ENCODE measurements at regions not wholly inside any gene's neighbourhood (a gene's known extent, or its start where the extent isn't known, plus 50 kb on each side); places are given as distances from the start of the nearest gene placed in this dataset.
"Not testable (repeated sequence)": the region's sequence is repeated elsewhere in the genome, so short reads cannot be mapped to it uniquely, and the experiment has no call there.

DNA sequence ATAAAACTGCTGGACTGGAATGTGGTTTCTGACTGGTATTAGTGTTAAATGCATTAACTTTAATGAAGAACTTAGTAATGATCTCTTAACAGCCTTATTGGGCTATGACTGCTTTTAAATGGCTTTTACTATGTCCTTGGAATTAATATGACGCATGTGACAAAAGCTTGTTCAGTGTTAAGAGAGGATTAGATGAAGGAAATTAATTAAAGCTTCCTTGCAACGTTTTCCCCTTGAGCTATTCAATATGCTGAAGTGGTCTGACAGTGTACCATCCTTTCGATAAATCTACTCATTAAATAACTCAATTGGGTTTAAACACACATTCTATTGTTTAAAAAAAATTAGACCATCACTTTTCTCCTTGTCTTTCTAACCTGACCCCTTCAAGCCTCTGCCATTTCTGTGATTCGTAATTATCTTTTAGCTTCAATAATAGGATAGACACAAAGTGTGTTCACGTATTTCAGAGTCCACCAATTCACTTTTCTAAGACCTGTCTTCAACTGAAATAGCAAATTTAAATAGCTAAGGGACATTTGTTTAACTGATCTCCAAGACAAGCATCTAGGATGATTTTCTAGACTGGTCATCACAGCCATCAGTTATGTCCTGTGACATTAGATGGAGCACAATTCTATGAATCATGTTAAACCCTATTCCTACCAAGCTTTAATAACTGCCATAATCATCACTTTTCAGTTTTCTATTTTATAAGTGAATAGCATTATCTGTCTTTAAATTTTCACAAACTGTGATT, 1258.0 kb upstream of the CDH9 start:
- no peaks in the 10 kb centered on the region for H3K27me3 ChIP-seq (replicated peaks)
- H3K36me3 ChIP-seq = no peaks in the 10 kb centered on the region
- no peak overlapping the region for H3K27ac ChIP-seq
- H3K4me1 ChIP-seq (replicated peaks) = no peaks in the 10 kb centered on the region
- H3K9me3 ChIP-seq (replicated peaks) = no peaks in the 10 kb centered on the region
- no peak for DNase-seq (ENCODE audit: low read depth in 1 of 2, low spot score in 2 of 2)
- no peak overlapping the region for H3K4me3 ChIP-seq

DNA sequence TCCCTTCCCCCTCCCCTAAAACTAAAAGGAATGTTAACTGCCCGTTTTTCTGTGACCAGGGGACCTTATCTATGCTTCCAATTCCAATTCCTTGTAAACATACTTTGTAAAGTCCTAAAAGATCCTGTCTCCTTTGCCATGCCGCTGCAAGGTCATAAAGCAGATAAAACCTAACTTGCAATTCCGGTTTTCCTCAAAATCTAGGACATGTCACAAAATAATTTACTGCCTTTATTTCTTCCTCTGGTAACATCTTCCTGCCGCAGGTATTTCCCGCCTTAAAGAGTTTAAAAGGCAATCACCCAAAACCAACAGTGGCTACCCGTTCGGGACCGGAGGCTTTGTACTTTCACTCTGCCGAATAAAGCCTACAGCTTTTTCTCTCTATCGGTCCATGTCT, 1248.6 kb upstream of the CDH9 start:
- H3K4me3 ChIP-seq; H3K9me3 ChIP-seq (replicated peaks); H3K36me3 ChIP-seq; H3K4me1 ChIP-seq (replicated peaks); H3K27ac ChIP-seq; H3K27me3 ChIP-seq (replicated peaks); DNase-seq (ENCODE audit: low read depth in 1 of 2, low spot score in 2 of 2): not testable (repeated sequence)

DNA sequence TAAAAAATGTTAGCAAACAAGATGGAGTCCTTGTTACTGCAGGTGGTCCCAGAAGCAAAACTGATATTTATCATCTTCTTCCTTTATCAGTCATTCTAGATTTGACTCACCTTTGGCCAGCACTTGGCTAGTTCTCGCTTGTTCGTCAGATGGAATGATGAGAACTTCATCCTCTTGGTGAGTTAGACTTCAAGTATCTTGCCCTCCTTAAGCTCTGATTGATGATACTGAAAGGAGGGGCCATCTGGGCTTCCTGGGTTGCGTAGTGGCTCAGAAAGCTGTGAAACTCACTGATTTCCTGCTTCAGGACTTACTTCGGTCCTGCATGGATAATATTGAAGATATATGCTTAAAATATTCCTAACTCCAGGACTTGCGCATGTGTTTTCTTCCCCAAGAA, 1248.2 kb upstream of the CDH9 start:
- DNase-seq (ENCODE audit: low read depth in 1 of 2, low spot score in 2 of 2) = no peak
- H3K4me3 ChIP-seq = no peak overlapping the region
- H3K27me3 ChIP-seq (replicated peaks) = no peaks in the 10 kb centered on the region
- no peaks in the 10 kb centered on the region for H3K9me3 ChIP-seq (replicated peaks)
- H3K27ac ChIP-seq = no peak overlapping the region
- no peaks in the 10 kb centered on the region for H3K36me3 ChIP-seq
- H3K4me1 ChIP-seq (replicated peaks) = no peaks in the 10 kb centered on the region

- H3K4me1 ChIP-seq (replicated peaks) = no peaks in the 10 kb centered on the region
- no peaks in the 10 kb centered on the region for H3K27me3 ChIP-seq (replicated peaks)
- DNase-seq (ENCODE audit: low read depth in 1 of 2, low spot score in 2 of 2) = no peak
- H3K27ac ChIP-seq = no peak overlapping the region
- no peaks in the 10 kb centered on the region for H3K9me3 ChIP-seq (replicated peaks)
- H3K36me3 ChIP-seq = no peaks in the 10 kb centered on the region
- H3K4me3 ChIP-seq = no peak overlapping the region
Measured at GRCh38 chr5:28284788-28285187, 1246.4 kb upstream of the CDH9 start.

DNA sequence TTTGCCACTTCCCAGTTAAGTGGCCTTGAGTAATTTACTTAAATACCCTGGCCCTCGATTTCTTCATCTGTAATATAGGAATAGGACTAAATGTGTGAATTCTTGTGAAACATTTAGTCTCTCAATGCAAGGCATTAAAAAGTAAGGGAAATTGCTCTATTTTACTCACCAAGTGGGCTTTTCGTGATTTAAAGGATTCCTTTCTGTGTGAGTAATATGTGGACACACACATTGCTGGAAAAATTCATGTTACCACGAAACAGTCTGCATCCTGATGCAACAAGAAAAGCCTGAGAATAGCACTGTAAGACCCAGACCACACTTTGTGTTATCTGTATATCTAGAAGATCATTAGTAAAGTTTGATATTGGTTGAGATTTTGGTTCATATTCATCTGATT, 1243.0 kb upstream of the CDH9 start:
- Histone ChIP-seq H3K9me3 (replicated peaks) (no peaks in the 10 kb centered on the region), H3K4me3 (no peak overlapping the region), H3K27me3 (replicated peaks) (no peaks in the 10 kb centered on the region), H3K4me1 (replicated peaks) (no peaks in the 10 kb centered on the region), H3K36me3 (no peaks in the 10 kb centered on the region), H3K27ac (no peak overlapping the region)
- DNase-seq (ENCODE audit: low read depth in 1 of 2, low spot score in 2 of 2) = no peak

- Histone ChIP-seq H3K27me3 (replicated peaks) (no peaks in the 10 kb centered on the region), H3K9me3 (replicated peaks) (no peaks in the 10 kb centered on the region), H3K4me1 (replicated peaks) (no peaks in the 10 kb centered on the region), H3K27ac (no peak overlapping the region), H3K4me3 (no peak overlapping the region), H3K36me3 (no peaks in the 10 kb centered on the region)
- DNase-seq (ENCODE audit: low read depth in 1 of 2, low spot score in 2 of 2) = no peak
Measured at GRCh38 chr5:28275931-28276330, 1237.5 kb upstream of the CDH9 start.

GRCh38 chr5:28269978-28270377, 1231.6 kb upstream of the CDH9 start:
- no peak overlapping the region for H3K4me3 ChIP-seq
- H3K36me3 ChIP-seq = no peaks in the 10 kb centered on the region
- DNase-seq (ENCODE audit: low read depth in 1 of 2, low spot score in 2 of 2) = no peak
- H3K9me3 ChIP-seq (replicated peaks) = no peaks in the 10 kb centered on the region
- no peaks in the 10 kb centered on the region for H3K4me1 ChIP-seq (replicated peaks)
- H3K27me3 ChIP-seq (replicated peaks) = no peaks in the 10 kb centered on the region
- no peak overlapping the region for H3K27ac ChIP-seq

- no peak for DNase-seq (ENCODE audit: low read depth in 1 of 2, low spot score in 2 of 2)
- H3K4me3 ChIP-seq = no peak overlapping the region
- no peaks in the 10 kb centered on the region for H3K36me3 ChIP-seq
- H3K9me3 ChIP-seq (replicated peaks) = no peaks in the 10 kb centered on the region
- no peaks in the 10 kb centered on the region for H3K4me1 ChIP-seq (replicated peaks)
- H3K27ac ChIP-seq = no peak overlapping the region
- no peaks in the 10 kb centered on the region for H3K27me3 ChIP-seq (replicated peaks)
Measured at GRCh38 chr5:28265877-28266276, 1227.5 kb upstream of the CDH9 start.

GRCh38 chr5:28254846-28255245, 1216.5 kb upstream of the CDH9 start:
- Histone ChIP-seq H3K9me3 (replicated peaks) (no peaks in the 10 kb centered on the region), H3K36me3 (no peaks in the 10 kb centered on the region), H3K27me3 (replicated peaks) (no peaks in the 10 kb centered on the region), H3K4me1 (replicated peaks) (no peaks in the 10 kb centered on the region), H3K27ac (no peak overlapping the region), H3K4me3 (no peak overlapping the region)
- no peak for DNase-seq (ENCODE audit: low read depth in 1 of 2, low spot score in 2 of 2)

DNA sequence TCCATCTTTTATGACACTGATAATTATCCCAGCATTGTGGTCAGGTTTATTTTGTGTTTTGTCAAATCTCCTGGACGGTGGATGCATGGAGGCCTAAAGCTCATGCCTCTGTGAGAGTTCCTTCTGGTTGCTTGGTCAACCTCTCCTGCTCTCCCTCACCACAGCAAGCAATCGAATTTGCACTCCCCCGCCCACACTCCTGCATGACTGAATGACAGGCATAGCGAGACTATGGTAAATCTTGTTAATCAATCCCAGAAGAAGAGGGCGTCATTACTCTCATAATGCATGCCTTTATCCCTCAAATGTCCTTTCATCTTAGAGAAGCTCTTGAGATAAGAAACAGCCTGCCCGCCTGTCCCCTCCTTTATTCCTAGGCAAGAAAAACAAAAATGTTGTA, 1215.0 kb upstream of the CDH9 start:
- Histone ChIP-seq H3K27ac (no peak overlapping the region), H3K4me1 (replicated peaks) (no peaks in the 10 kb centered on the region), H3K9me3 (replicated peaks) (no peaks in the 10 kb centered on the region), H3K4me3 (no peak overlapping the region), H3K36me3 (no peaks in the 10 kb centered on the region), H3K27me3 (replicated peaks) (no peaks in the 10 kb centered on the region)
- no peak for DNase-seq (ENCODE audit: low read depth in 1 of 2, low spot score in 2 of 2)

DNA sequence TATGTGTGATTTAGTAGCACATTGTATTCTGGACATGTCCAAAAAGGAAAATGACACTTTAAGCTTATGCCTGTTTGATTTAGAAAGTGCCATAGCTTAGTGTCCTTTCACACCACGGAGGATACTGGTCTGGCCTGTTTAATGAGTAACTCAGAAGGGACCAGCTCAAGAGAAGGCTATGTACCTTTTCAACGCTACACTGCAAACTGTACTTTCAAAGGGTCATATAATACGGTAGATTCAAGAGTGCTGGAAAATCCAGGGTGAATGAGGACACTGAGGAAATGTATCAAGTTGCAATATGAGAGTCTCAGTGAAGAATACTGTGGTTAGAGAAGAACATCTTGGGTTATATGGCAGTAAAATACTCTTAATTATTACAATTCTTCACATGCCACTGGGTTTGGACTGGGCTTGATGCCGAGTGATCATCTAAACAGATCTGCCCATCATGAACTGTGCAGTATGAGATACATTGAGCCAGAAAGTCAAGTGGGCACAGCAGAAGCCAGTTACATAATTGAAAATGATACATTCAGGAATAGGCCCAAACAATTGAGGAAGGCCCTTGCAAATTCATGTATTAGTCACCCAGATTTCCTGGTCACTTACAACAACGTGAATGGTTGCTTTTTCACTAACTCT, 1211.5 kb upstream of the CDH9 start:
- Histone ChIP-seq H3K9me3 (replicated peaks) (no peaks in the 10 kb centered on the region), H3K36me3 (no peaks in the 10 kb centered on the region)

DNA sequence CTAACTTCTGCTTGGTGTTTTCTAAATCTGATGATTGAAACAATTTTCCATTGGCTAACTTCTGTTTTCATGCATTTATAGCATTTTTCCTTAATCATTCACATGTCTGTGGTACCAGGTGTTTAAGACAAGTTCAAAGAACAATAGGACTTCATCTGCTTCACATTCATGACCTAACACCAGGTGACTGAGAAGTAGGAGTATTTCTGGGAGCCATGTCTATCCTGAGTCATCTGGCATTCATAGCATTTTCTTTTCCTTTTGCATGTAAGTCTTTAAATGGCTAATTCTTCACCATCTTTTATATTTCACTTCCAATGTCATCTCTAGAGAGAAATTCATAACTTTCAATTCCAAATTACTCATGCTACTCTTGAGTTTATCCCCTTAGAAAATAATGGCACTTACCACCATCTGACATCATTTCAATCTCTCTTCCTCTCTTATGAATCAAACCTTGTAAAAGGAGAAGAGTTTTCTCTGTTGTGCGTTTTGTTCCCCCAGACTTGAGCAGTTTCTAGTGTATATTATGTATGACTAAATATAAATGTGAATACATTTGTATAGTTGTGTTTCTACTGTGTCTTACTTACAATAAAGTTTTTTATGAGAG, 1196.1 kb upstream of the CDH9 start:
- no peaks in the 10 kb centered on the region for H3K36me3 ChIP-seq
- no peak overlapping the region for H3K4me3 ChIP-seq
- H3K4me1 ChIP-seq (replicated peaks) = no peaks in the 10 kb centered on the region
- no peaks in the 10 kb centered on the region for H3K9me3 ChIP-seq (replicated peaks)
- DNase-seq (ENCODE audit: low read depth in 1 of 2, low spot score in 2 of 2) = no peak
- no peak overlapping the region for H3K27ac ChIP-seq
- H3K27me3 ChIP-seq (replicated peaks) = no peaks in the 10 kb centered on the region

More for the DNA sequence above, 1211.5 kb upstream of the CDH9 start:
- DNase-seq (ENCODE audit: low read depth in 1 of 2, low spot score in 2 of 2) = no peak
- Histone ChIP-seq H3K27ac (no peak overlapping the region), H3K27me3 (replicated peaks) (no peaks in the 10 kb centered on the region), H3K4me1 (replicated peaks) (no peaks in the 10 kb centered on the region), H3K4me3 (no peak overlapping the region)

GRCh38 chr5:28226407-28226806, 1188.0 kb upstream of the CDH9 start:
- DNase-seq (ENCODE audit: low read depth in 1 of 2, low spot score in 2 of 2) = no peak
- H3K4me3 ChIP-seq = no peak overlapping the region

DNA sequence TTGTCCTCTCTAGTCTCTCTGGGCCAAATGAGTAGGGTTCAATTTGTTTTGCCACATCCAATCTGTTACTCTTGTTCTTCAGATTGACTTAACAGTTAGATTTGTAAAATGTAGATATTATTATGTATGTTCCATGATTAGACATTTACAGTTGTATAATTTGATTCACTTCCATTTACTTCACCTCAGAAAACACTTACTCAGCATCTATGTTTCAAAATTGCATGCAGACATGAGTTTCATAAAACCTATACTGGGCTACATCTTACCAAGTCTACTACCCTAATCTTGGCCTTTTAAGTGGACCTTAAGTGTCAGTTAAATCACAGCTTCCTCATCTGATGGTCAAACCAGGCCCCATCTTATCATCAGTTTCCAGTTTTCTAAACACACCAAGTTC, 1181.2 kb upstream of the CDH9 start:
- H3K27ac ChIP-seq = no peak overlapping the region
- DNase-seq (ENCODE audit: low read depth in 1 of 2, low spot score in 2 of 2) = no peak
- no peaks in the 10 kb centered on the region for H3K36me3 ChIP-seq
- no peaks in the 10 kb centered on the region for H3K9me3 ChIP-seq (replicated peaks)
- no peak overlapping the region for H3K4me3 ChIP-seq
- no peaks in the 10 kb centered on the region for H3K4me1 ChIP-seq (replicated peaks)
- no peaks in the 10 kb centered on the region for H3K27me3 ChIP-seq (replicated peaks)

More at GRCh38 chr5:28226407-28226806, 1188.0 kb upstream of the CDH9 start:
- Histone ChIP-seq H3K4me1 (replicated peaks) (no peaks in the 10 kb centered on the region), H3K9me3 (replicated peaks) (no peaks in the 10 kb centered on the region), H3K27me3 (replicated peaks) (no peaks in the 10 kb centered on the region), H3K36me3 (no peaks in the 10 kb centered on the region), H3K27ac (no peak overlapping the region)

Measured in SJSA1 (cell line).